Suprapubic skin (tissue), 4 donors: ENCODE measurements at regions not wholly inside any gene's neighbourhood (a gene's known extent, or its start where the extent isn't known, plus 50 kb on each side); places are given as distances from the start of the nearest gene placed in this dataset.

Experiments used
- DNase-seq, 2 donors: peaks; one replicate each; pipeline ENCODE4 v3.0.0-alpha.2; 2019; ENCODE audit warnings: low spot score in 2 of 2
- H3K27ac ChIP-seq: fragments of 200-600 bp; sonication (generic); one replicate; pipeline ENCODE4 v1.5.1; 2019
- H3K27me3 ChIP-seq: fragments of 200-600 bp; sonication (generic); one replicate; pipeline ENCODE4 v1.5.1; 2019
- H3K36me3 ChIP-seq: fragments of 200-600 bp; sonication (generic); one replicate; pipeline ENCODE4 v1.5.1; 2019
- H3K4me1 ChIP-seq: fragments of 200-600 bp; sonication (generic); one replicate; pipeline ENCODE4 v1.5.1; 2019
- H3K4me3 ChIP-seq: fragments of 200-600 bp; sonication (generic); one replicate; pipeline ENCODE4 v1.5.1; 2019; ENCODE audit warnings: mild to moderate bottlenecking
- H3K9me3 ChIP-seq: fragments of 200-600 bp; sonication (generic); one replicate; pipeline ENCODE4 v1.5.1; 2019
- CTCF ChIP-seq, 2 donors: fragments of 200-600 bp in 1 of 2; fragments of 450-650 bp in 1 of 2; sonication (generic) in 1 of 2; IDR thresholded peaks; one replicate each; pipeline ENCODE4 v1.5.1; 2016 to 2019; ENCODE audit warnings: antibody characterized with exemption in 2 of 2, mild to moderate bottlenecking in 1 of 2, moderate library complexity in 1 of 2
- EP300 ChIP-seq: sonication (generic); formaldehyde crosslinking; IDR thresholded peaks from one replicate; pipeline ENCODE4 v1.6.1; 2017; ENCODE audit warnings: antibody characterized with exemption
- POLR2A ChIP-seq, 2 donors: fragments of 450-650 bp; IDR thresholded peaks; one replicate each; pipeline ENCODE4 v1.6.1; 2017; ENCODE audit warnings: antibody characterized with exemption in 2 of 2, mild to moderate bottlenecking in 2 of 2, moderate library complexity in 2 of 2
- POLR2AphosphoS5 ChIP-seq, 3 donors: sonication (generic); formaldehyde crosslinking; IDR thresholded peaks; one replicate each; pipeline ENCODE4 v1.6.1; 2017; ENCODE audit warnings: antibody characterized with exemption in 3 of 3
- WGBS: methylation state at CpG from one replicate; pipeline ENCODE4 v1.1.5; 2018; 5-methylcytosine and 5-hydroxymethylcytosine counted together

GRCh38 chr1:185474440-185475149 is 157.6 kb upstream of the IVNS1ABP start:
- Histone ChIP-seq H3K27ac (no peak overlapping the region), H3K36me3 (no peaks in the 10 kb centered on the region), H3K9me3 (no peaks in the 10 kb centered on the region), H3K27me3 (no peaks in the 10 kb centered on the region), H3K4me3 (no peak overlapping the region), H3K4me1 (peaks cover 4% of the 10 kb centered on the region)
- DNase-seq, result no peak
- 90% methylated on average over 2 of the region's 2 CpGs for WGBS
- TF ChIP-seq EP300, result no peak
- no peak for TF ChIP-seq POLR2AphosphoS5 (IDR thresholded peaks at IDR 0.05)
- TF ChIP-seq POLR2A (IDR thresholded peaks at IDR 0.05), result no peak
- TF ChIP-seq CTCF (IDR thresholded peaks at IDR 0.05), result no peak

GRCh38 chr1:185473186-185473585 is 156.1 kb upstream of the IVNS1ABP start:
- Histone ChIP-seq H3K4me1 (peaks cover 4% of the 10 kb centered on the region), H3K27ac (no peak overlapping the region), H3K9me3 (no peaks in the 10 kb centered on the region), H3K4me3 (no peak overlapping the region), H3K27me3 (no peaks in the 10 kb centered on the region), H3K36me3 (no peaks in the 10 kb centered on the region)
- WGBS, result 70% methylated on average over 6 of the region's 6 CpGs
- no peak for DNase-seq
- TF ChIP-seq POLR2A (IDR thresholded peaks at IDR 0.05), result no peak
- TF ChIP-seq EP300, result no peak
- no peak for TF ChIP-seq POLR2AphosphoS5 (IDR thresholded peaks at IDR 0.05)
- no peak for TF ChIP-seq CTCF (IDR thresholded peaks at IDR 0.05)

GRCh38 chr1:185468626-185469025 is 151.6 kb upstream of the IVNS1ABP start:
- Histone ChIP-seq H3K36me3 (no peaks in the 10 kb centered on the region), H3K4me1 (no peaks in the 10 kb centered on the region), H3K4me3 (no peak overlapping the region), H3K9me3 (no peaks in the 10 kb centered on the region), H3K27me3 (no peaks in the 10 kb centered on the region), H3K27ac (no peak overlapping the region)
- no peak for TF ChIP-seq POLR2AphosphoS5 (IDR thresholded peaks at IDR 0.05)
- no peak for TF ChIP-seq POLR2A (IDR thresholded peaks at IDR 0.05)
- 83% methylated on average over 1 of the region's 1 CpG for WGBS
- DNase-seq, result no peak

- no peaks in the 10 kb centered on the region for H3K27me3 ChIP-seq
- WGBS, result 96% methylated on average over 7 of the region's 7 CpGs
- DNase-seq, result no peak
Observed at GRCh38 chr1:185467122-185467521, 150.1 kb upstream of the IVNS1ABP start.

GRCh38 chr1:185464777-185465176 is 147.7 kb upstream of the IVNS1ABP start:
- no peaks in the 10 kb centered on the region for H3K4me1 ChIP-seq
- 40% methylated on average over 4 of the region's 4 CpGs for WGBS
- no peak overlapping the region for H3K4me3 ChIP-seq
- H3K27ac ChIP-seq, result no peak overlapping the region
- H3K27me3 ChIP-seq, result no peaks in the 10 kb centered on the region
- H3K36me3 ChIP-seq, result no peaks in the 10 kb centered on the region
- DNase-seq, result no peak
- H3K9me3 ChIP-seq, result no peaks in the 10 kb centered on the region
- no peak for TF ChIP-seq EP300
- TF ChIP-seq POLR2A (IDR thresholded peaks at IDR 0.05), result no peak
- TF ChIP-seq CTCF (IDR thresholded peaks at IDR 0.05), result no peak
- no peak for TF ChIP-seq POLR2AphosphoS5 (IDR thresholded peaks at IDR 0.05)

More at GRCh38 chr1:185467122-185467521, 150.1 kb upstream of the IVNS1ABP start:
- Histone ChIP-seq H3K27ac (no peak overlapping the region), H3K4me3 (no peak overlapping the region), H3K9me3 (no peaks in the 10 kb centered on the region), H3K36me3 (no peaks in the 10 kb centered on the region), H3K4me1 (no peaks in the 10 kb centered on the region)
- TF ChIP-seq POLR2A (IDR thresholded peaks at IDR 0.05), result no peak
- TF ChIP-seq POLR2AphosphoS5 (IDR thresholded peaks at IDR 0.05), result no peak
- no peak for TF ChIP-seq EP300
- TF ChIP-seq CTCF (IDR thresholded peaks at IDR 0.05), result no peak
